GM12875 (cell line): ENCODE measurements at regions not wholly inside any gene's neighbourhood (a gene's known extent, or its start where the extent isn't known, plus 50 kb on each side); places are given as distances from the start of the nearest gene placed in this dataset.

Source experiments
- H3K4me3 ChIP-seq: one replicate; pipeline ENCODE4 v1.5.1; 2011; ENCODE audit warnings: low read depth, low read length, control low read depth
- CTCF ChIP-seq: IDR thresholded peaks from 2 replicates; pipeline ENCODE4 v1.5.1; 2011; ENCODE audit warnings: low read depth, mild to moderate bottlenecking, control low read depth, inconsistent platforms, low read length, moderate library complexity, borderline replicate concordance; ENCODE audit not compliant: insufficient read depth

DNA sequence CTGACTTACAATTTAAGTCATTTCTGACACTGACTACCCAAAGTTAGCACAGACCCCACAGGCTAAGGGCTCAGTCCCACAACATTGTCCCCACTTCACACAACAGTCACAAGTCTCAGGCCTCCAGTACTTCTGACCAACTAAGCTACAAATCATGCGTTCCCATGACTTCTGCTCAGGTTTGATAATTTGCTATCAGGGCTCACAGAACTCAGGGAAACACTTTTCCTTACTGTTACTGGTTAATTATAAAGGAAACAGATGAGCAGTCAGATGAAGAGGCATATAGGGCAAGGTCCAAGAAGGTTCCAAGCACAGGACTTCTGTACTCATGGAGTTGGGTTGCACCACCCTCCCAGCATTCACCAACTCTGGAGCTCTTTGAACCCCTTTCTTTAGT, 151.2 kb upstream of the TNR start:
- no peak for TF ChIP-seq CTCF
- no peak overlapping the region for H3K4me3 ChIP-seq

DNA sequence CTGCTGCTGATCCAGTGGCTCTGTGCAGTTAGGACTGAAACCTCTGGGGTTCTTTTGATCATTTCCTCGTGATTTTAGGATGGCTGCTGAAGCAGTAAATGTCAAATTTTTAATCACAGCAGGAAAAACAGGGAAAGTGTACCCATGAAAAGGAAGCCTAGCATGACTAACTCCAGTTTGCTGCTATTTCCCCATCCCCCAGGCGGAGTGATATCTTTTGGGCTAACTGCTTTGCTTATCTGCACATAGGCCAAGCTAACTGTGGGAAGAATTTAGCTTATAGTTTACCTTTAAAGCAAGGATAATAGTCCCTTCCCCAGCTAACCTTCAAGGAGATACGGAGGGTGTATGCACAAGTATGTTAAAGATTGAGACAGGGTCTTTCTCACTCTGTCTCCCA, 149.8 kb upstream of the TNR start:
- no peak for TF ChIP-seq CTCF

GRCh38 chr1:175892686-175893085, 149.3 kb upstream of the TNR start:
- no peak for TF ChIP-seq CTCF
- no peak overlapping the region for H3K4me3 ChIP-seq

More for the DNA sequence above, 149.8 kb upstream of the TNR start:
- no peak overlapping the region for H3K4me3 ChIP-seq

DNA sequence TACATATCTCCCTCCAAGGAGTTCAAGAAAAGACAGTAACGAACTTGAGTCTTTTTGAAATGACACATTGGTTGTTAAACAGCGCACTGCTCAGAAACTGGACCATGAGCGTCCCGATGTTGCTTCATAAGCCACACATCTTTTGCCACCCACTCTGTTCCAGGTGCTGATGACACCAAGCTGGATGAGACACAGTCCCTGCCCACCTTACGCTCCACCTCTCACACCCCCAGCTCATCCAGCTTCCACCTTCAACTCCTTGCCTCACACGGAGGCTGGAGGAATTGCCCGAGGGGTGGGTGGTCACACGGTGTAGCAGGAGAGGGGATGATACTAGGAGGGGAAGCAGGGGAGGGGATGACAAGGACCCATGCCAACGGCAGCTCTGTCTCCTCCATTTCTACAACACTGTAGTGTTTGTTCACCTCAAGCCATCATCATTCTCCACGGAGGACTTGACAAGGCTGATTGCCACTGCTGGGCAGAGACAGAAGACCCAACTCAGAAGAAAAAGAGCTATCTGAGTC, 148.5 kb upstream of the TNR start:
- TF ChIP-seq CTCF, result no peak
- no peak overlapping the region for H3K4me3 ChIP-seq

DNA sequence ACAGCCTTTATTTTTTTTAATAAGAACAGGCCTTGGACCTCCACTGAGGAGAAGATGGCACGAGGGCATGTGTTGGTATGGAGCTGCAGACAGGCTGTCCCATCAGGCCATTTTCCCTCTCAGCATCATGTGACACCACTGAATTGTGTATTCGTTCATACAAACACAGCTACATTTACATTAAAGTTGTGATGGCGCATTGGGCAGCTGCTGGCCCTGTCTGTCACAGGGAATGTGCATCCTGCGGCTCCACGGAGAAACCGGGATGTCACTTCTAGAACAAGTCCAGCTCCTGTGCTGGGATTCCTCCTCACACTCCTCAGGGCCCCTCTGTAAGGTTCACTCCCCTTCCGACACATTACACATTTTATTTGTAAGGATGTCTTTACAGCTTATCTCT, 147.6 kb upstream of the TNR start:
- TF ChIP-seq CTCF, result no peak
- H3K4me3 ChIP-seq, result no peak overlapping the region

DNA sequence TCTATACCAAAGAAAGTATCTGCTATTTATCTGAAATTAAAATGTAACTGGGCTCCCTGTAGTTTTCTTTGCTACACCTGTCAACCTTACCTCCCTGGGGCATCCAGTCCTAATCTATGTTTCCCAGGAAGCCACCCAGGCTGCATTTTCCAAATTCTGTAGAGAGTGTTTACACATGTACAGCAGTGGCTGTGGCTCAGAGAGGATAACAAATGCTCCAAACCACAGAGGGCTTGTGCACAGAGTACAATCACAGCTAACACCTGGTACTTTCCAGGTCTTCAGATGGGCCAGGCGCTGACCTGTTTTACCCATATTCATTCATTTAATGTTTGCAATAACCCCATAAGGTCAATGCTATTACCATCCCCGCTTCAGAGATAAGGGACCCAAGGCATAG, 146.5 kb upstream of the TNR start:
- no peak overlapping the region for H3K4me3 ChIP-seq
- no peak for TF ChIP-seq CTCF

GRCh38 chr1:175888996-175889395, 145.6 kb upstream of the TNR start:
- H3K4me3 ChIP-seq, result no peak overlapping the region
- no peak for TF ChIP-seq CTCF
